Panc1 (cell line): ENCODE measurements at regions not wholly inside any gene's neighbourhood (a gene's known extent, or its start where the extent isn't known, plus 50 kb on each side); places are given as distances from the start of the nearest gene placed in this dataset.

Experiments used
- ATAC-seq: fragments of 200-7000 bp; cut with Tn5 transposase; 2 replicates; pipeline ENCODE4 v1.9.1; 2020; ENCODE audit warnings: mild to moderate bottlenecking, moderate library complexity
- BruUV-seq: library from RNA; stranded (reverse); fragments of 400-500 nt; replicated peaks from 2 replicates; lab custom pipeline; 2021; lab: Mats Ljungman, UMichigan
- CTCF ChIA-PET: fragments of 300-600 bp; sonication (Branson Sonifier 250); formaldehyde crosslinking; loops from one replicate; lab custom pipeline; 2022; ENCODE audit warnings: antibody characterized with exemption; lab: Charles Lee
- POLR2A ChIA-PET: fragments of 300-600 bp; sonication (Branson Sonifier 250); formaldehyde crosslinking; loops from one replicate; lab custom pipeline; 2022; ENCODE audit warnings: antibody characterized with exemption; lab: Charles Lee
- DNase-seq: peaks from one replicate; pipeline ENCODE4 v3.0.0-alpha.2; 2010; ENCODE audit warnings: low read depth, low spot score
- H3K27ac ChIP-seq: 2 replicates; pipeline ENCODE4 v1.5.1; 2011; ENCODE audit warnings: mild to moderate bottlenecking, low read length, inconsistent platforms
- H3K27me3 ChIP-seq: fragments of 200-500 bp; sonication (Bioruptor generic); 2 replicates; pipeline ENCODE4 v1.6.0; 2014; ENCODE audit warnings: low read length, inconsistent platforms; ENCODE audit not compliant: control insufficient read depth, insufficient read depth
- H3K36me3 ChIP-seq: fragments of 200-500 bp; sonication (Bioruptor generic); 2 replicates; pipeline ENCODE4 v1.5.1; 2014; ENCODE audit warnings: inconsistent platforms, mild to moderate bottlenecking, low read length, moderate library complexity; ENCODE audit not compliant: control insufficient read depth, insufficient read depth
- H3K4me1 ChIP-seq: 2 replicates; pipeline ENCODE4 v1.5.1; 2011; ENCODE audit warnings: inconsistent platforms, mild to moderate bottlenecking, low read length, moderate library complexity; ENCODE audit not compliant: control insufficient read depth, insufficient read depth
- H3K4me3 ChIP-seq, 2 experiments: 2 replicates each; pipeline ENCODE4 v1.5.1; 2011 to 2012; ENCODE audit warnings: low read depth in 2 of 2, low read length in 2 of 2, mild to moderate bottlenecking in 2 of 2, inconsistent platforms in 1 of 2, moderate library complexity in 1 of 2
- H3K9me3 ChIP-seq: fragments of 200-500 bp; sonication (Bioruptor generic); 2 replicates; pipeline ENCODE4 v1.5.1; 2014; ENCODE audit warnings: low read depth, mild to moderate bottlenecking, inconsistent platforms, low read length, moderate library complexity; ENCODE audit not compliant: control insufficient read depth, insufficient read depth
- CTCF ChIP-seq: fragments of 450-650 bp; IDR thresholded peaks from 2 replicates; pipeline ENCODE4 v1.5.1; 2017; ENCODE audit warnings: mild to moderate bottlenecking
- POLR2AphosphoS5 ChIP-seq: IDR thresholded peaks from 2 replicates; pipeline ENCODE4 v1.6.1; 2012; ENCODE audit warnings: mild to moderate bottlenecking, low read depth, low read length, moderate library complexity
- REST ChIP-seq, 2 experiments: IDR thresholded peaks; 2 replicates each; pipeline ENCODE4 v1.6.1; 2011 to 2012; ENCODE audit warnings: low read depth in 2 of 2, control low read depth in 1 of 2, low read length in 1 of 2, mild to moderate bottlenecking in 1 of 2, moderate library complexity in 1 of 2; ENCODE audit not compliant: insufficient read depth in 1 of 2
- SIN3A ChIP-seq: IDR thresholded peaks from 2 replicates; pipeline ENCODE4 v1.6.1; 2012; ENCODE audit warnings: low read depth, mild to moderate bottlenecking, low read length, moderate library complexity, borderline replicate concordance; ENCODE audit not compliant: insufficient read depth
- TCF7L2 ChIP-seq: IDR thresholded peaks from 2 replicates; pipeline ENCODE4 v1.6.1; 2011; ENCODE audit warnings: mild to moderate bottlenecking, low read depth, low read length, inconsistent platforms
- in situ Hi-C: cut with HindIII; loops from 2 replicates; pipeline ENCODE4 v1.10.0; 2016; ENCODE audit warnings: low sequenced_read_pairs, low pct_unique_long_range_greater_than_20kb
- intact Hi-C: fragments of 100-400 bp; cut with micrococcal nuclease; formaldehyde crosslinking; loops from one replicate; pipeline ENCODE4 v1.10.0; 2022; ENCODE audit not compliant: unreplicated experiment

DNA sequence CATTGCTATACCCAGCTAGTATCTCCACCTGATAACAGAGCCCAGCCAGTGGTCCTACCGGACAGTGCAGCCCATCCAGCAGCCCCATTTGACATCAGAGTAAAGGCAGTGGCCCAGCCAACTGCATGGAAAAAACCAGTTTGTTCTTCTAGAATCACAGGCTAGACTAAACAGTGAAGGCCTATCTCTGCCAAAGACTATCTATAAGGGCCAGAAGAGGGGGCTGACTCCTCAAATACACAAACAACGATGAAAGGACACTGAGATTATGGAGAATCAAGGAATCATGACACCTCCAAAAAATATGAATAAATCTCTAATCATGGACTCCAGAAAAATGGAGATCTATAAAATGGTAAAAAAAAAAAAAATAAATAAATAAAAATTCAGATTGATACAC, 546.4 kb upstream of the HTR2C start:
- POLR2A ChIA-PET, result no interaction called here
- in situ Hi-C loops, result no loop called here

DNA sequence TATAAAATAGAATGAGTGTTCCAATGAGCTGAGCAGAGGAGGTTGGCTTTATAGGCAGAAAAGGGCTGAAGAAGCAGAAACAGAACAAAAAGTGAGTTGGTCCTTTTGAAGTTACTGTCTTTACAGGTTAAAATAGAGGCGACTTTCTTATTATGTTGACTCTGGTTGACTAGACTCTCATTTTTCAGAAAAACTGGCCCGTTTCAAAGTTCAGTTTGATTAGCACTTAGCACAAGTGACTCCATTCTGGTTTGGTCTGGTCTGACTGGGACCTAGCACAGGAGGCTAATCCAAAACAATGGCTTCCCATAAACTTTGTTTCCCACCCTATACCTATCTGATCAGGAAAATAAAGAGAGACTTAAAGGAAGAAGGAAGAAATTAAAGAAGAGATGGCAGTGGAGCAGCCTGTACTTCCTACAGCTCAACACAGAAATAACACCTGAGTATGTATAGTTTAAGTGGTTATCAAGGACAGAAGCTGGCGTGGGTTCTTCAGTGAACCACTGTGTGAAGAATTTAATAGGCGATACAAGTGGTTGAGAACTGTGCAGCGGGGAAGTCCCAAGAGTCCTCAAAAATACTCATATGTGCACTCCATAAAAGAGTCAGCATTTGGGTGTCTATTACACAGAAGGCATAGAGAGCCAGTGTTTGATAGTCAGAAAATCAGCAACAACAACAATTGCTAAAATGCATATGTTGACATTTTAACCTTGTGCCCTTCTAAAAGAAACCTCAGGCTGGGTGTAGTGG, 554.8 kb upstream of the HTR2C start:
- ChIA-PET CTCF (no interaction called here), POLR2A (no interaction called here)
- intact Hi-C loops (no loop called here), in situ Hi-C loops (no loop called here)
- no peak overlapping the region for H3K4me3 ChIP-seq
- no peak for DNase-seq
- H3K27ac ChIP-seq, result no peak overlapping the region
- H3K9me3 ChIP-seq, result no peaks in the 10 kb centered on the region
- BruUV-seq, result no TSS peak
- H3K36me3 ChIP-seq, result no peaks in the 10 kb centered on the region
- ATAC-seq, result no peak
- TF ChIP-seq TCF7L2 (no peak), CTCF (no peak), POLR2AphosphoS5 (no peak), REST (IDR thresholded peaks at IDR 0.05; ENCODE audit: insufficient read depth in 1 of 2, low read depth in 2 of 2, low read length in 1 of 2) (no peak), SIN3A (no peak)
- H3K4me1 ChIP-seq, result no peaks in the 10 kb centered on the region
- H3K27me3 ChIP-seq, result no peaks in the 10 kb centered on the region

More for the DNA sequence above, 546.4 kb upstream of the HTR2C start:
- intact Hi-C loops, result no loop called here
- no peaks in the 10 kb centered on the region for H3K4me1 ChIP-seq
- no peaks in the 10 kb centered on the region for H3K27me3 ChIP-seq
- ATAC-seq (no peak), DNase-seq (no peak)
- TF ChIP-seq TCF7L2 (no peak), REST (IDR thresholded peaks at IDR 0.05; ENCODE audit: insufficient read depth in 1 of 2, low read depth in 2 of 2, low read length in 1 of 2) (no peak), CTCF (no peak), SIN3A (no peak), POLR2AphosphoS5 (no peak)
- no peak overlapping the region for H3K27ac ChIP-seq
- H3K36me3 ChIP-seq, result no peaks in the 10 kb centered on the region
- no peaks in the 10 kb centered on the region for H3K9me3 ChIP-seq
- CTCF ChIA-PET, result no interaction called here
- no peak overlapping the region for H3K4me3 ChIP-seq
- BruUV-seq, result no TSS peak
